HL-60 (cell line): ENCODE measurements at regions not wholly inside any gene's neighbourhood (a gene's known extent, or its start where the extent isn't known, plus 50 kb on each side); places are given as distances from the start of the nearest gene placed in this dataset.

Source experiments
- TF ChIP-seq, protein P1 (sequence below): IDR thresholded peaks from one replicate; pipeline ENCODE4 v1.5.1; 2011; ENCODE audit warnings: low read length, control low read depth, inconsistent platforms; ENCODE audit not compliant: insufficient read depth
- TF ChIP-seq, protein P2 (sequence below): IDR thresholded peaks from 2 replicates; pipeline ENCODE4 v1.6.1; 2012; ENCODE audit warnings: low read depth; ENCODE audit not compliant: insufficient replicate concordance

DNA sequence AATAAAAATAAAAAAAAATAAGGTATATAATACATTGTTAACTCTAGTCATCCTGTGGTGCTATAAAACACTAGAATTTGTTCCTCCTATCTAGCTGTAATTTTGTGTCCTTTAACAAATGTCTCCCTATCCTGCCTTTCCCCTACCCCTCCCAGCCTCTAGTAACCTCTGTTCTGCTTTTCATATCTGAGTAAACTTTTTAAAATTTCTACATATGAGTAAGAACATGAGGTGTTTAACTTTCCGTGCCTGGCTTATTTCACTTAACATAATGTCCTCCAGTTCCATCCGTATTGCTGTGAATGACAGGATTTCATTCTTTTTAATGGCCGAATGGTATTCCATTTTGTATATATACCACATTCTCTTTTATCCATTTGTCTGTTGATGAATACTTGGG is 71.3 kb upstream of the GNG2 start:
- TF ChIP-seq, protein P1, sequence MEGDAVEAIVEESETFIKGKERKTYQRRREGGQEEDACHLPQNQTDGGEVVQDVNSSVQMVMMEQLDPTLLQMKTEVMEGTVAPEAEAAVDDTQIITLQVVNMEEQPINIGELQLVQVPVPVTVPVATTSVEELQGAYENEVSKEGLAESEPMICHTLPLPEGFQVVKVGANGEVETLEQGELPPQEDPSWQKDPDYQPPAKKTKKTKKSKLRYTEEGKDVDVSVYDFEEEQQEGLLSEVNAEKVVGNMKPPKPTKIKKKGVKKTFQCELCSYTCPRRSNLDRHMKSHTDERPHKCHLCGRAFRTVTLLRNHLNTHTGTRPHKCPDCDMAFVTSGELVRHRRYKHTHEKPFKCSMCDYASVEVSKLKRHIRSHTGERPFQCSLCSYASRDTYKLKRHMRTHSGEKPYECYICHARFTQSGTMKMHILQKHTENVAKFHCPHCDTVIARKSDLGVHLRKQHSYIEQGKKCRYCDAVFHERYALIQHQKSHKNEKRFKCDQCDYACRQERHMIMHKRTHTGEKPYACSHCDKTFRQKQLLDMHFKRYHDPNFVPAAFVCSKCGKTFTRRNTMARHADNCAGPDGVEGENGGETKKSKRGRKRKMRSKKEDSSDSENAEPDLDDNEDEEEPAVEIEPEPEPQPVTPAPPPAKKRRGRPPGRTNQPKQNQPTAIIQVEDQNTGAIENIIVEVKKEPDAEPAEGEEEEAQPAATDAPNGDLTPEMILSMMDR, result no peak
- TF ChIP-seq, protein P2, sequence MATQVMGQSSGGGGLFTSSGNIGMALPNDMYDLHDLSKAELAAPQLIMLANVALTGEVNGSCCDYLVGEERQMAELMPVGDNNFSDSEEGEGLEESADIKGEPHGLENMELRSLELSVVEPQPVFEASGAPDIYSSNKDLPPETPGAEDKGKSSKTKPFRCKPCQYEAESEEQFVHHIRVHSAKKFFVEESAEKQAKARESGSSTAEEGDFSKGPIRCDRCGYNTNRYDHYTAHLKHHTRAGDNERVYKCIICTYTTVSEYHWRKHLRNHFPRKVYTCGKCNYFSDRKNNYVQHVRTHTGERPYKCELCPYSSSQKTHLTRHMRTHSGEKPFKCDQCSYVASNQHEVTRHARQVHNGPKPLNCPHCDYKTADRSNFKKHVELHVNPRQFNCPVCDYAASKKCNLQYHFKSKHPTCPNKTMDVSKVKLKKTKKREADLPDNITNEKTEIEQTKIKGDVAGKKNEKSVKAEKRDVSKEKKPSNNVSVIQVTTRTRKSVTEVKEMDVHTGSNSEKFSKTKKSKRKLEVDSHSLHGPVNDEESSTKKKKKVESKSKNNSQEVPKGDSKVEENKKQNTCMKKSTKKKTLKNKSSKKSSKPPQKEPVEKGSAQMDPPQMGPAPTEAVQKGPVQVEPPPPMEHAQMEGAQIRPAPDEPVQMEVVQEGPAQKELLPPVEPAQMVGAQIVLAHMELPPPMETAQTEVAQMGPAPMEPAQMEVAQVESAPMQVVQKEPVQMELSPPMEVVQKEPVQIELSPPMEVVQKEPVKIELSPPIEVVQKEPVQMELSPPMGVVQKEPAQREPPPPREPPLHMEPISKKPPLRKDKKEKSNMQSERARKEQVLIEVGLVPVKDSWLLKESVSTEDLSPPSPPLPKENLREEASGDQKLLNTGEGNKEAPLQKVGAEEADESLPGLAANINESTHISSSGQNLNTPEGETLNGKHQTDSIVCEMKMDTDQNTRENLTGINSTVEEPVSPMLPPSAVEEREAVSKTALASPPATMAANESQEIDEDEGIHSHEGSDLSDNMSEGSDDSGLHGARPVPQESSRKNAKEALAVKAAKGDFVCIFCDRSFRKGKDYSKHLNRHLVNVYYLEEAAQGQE, result no peak
